NB4 (cell line): ENCODE measurements at regions not wholly inside any gene's neighbourhood (a gene's known extent, or its start where the extent isn't known, plus 50 kb on each side); places are given as distances from the start of the nearest gene placed in this dataset.

ENCODE experiments used
- CTCF ChIP-seq: IDR thresholded peaks from one replicate; pipeline ENCODE4 v1.5.1; 2012; ENCODE audit warnings: low read depth, low read length
- MYC ChIP-seq: IDR thresholded peaks from 2 replicates; pipeline ENCODE4 v1.6.1; 2011; ENCODE audit warnings: low read depth, low read length

GRCh38 chr2:3025984-3026383 is 351.6 kb downstream of the EIPR1 start:
- TF ChIP-seq CTCF = no peak
- no peak for TF ChIP-seq MYC
